K562 (cell line): ENCODE measurements at regions not wholly inside any gene's neighbourhood (a gene's known extent, or its start where the extent isn't known, plus 50 kb on each side); places are given as distances from the start of the nearest gene placed in this dataset.
A peak's percentile ranks its signal among the peaks of the same experiment; 100 is the strongest.

ENCODE experiments used
- ATAC-seq: fragments of 200-7000 bp; cut with Tn5 transposase; 3 replicates; pipeline ENCODE4 v1.9.1; 2020; ENCODE audit warnings: moderate library complexity
- BruUV-seq: library from RNA; stranded (reverse); fragments of 400-500 nt; replicated peaks from 2 replicates; lab custom pipeline; 2021; lab: Mats Ljungman, UMichigan
- CTCF ChIA-PET: fragments of 300-600 bp; formaldehyde crosslinking; extraction: SDS; loops from one replicate; lab custom pipeline; 2021; ENCODE audit warnings: low intra/inter-chr PET ratio; lab: Yijun Ruan, JAX
- POLR2A ChIA-PET: fragments of 300-600, 350-650 bp; sonication (Branson Sonifier 250); formaldehyde crosslinking; extraction: SDS; loops from one replicate; lab custom pipeline; 2021; ENCODE audit warnings: antibody characterized with exemption, inconsistent platforms; lab: Yijun Ruan, JAX
- DNase-seq, 4 experiments: peaks; one replicate each; pipeline versions ENCODE4 v3.0.0 to v3.0.0-alpha.2; 2011 to 2018; ENCODE audit warnings: low spot score in 3 of 4, mixed read lengths in 3 of 4; ENCODE audit errors: extremely low read depth in 1 of 4
- FAIRE-seq: peaks from 2 replicates; lab custom pipeline; 2011; peaks lifted over from hg19 to GRCh38; lab: Jason Lieb, UNC
- H2AFZ ChIP-seq: 2 replicates; pipeline ENCODE4 v1.6.0; 2011; ENCODE audit warnings: low read depth, low read length, control low read depth, inconsistent platforms
- H3K27ac ChIP-seq: fragments of 200-600 bp; 3 replicates; pipeline ENCODE4 v1.8.0; 2011; ENCODE audit warnings: low read depth, mild to moderate bottlenecking, control low read depth, inconsistent platforms, low read length, moderate library complexity, mixed read lengths; ENCODE audit errors: extremely low read depth
- H3K27me3 ChIP-seq, 2 experiments: fragments of 300-600 bp in 1 of 2; 2 replicates in 1 of 2; 3 replicates in 1 of 2; pipeline versions ENCODE4 v1.6.0 to v1.8.0; 2011; ENCODE audit warnings: inconsistent platforms in 2 of 2, low read length in 2 of 2, mild to moderate bottlenecking in 1 of 2, mixed read lengths in 1 of 2, moderate library complexity in 1 of 2; ENCODE audit not compliant: control insufficient read depth in 2 of 2, insufficient read depth in 2 of 2
- H3K36me3 ChIP-seq: fragments of 300-600 bp; 3 replicates; pipeline ENCODE4 v1.8.0; 2011; ENCODE audit warnings: mild to moderate bottlenecking, low read length, inconsistent platforms; ENCODE audit not compliant: control insufficient read depth, insufficient read depth
- H3K4me1 ChIP-seq, 2 experiments: fragments of 200-600 bp in 1 of 2; replicated peaks in 1 of 2; 2 replicates in 1 of 2; 3 replicates in 1 of 2; pipeline versions ENCODE4 v1.5.1 to v1.8.0; 2011; ENCODE audit warnings: inconsistent platforms in 2 of 2, low read length in 2 of 2, mild to moderate bottlenecking in 1 of 2, mixed read lengths in 1 of 2, moderate library complexity in 1 of 2; ENCODE audit not compliant: control insufficient read depth in 2 of 2, insufficient read depth in 2 of 2
- H3K4me2 ChIP-seq: 2 replicates; pipeline ENCODE4 v1.6.1; 2011; ENCODE audit warnings: low read length, control low read depth, inconsistent platforms, mixed read lengths; ENCODE audit not compliant: insufficient read depth
- H3K4me3 ChIP-seq: fragments of 200-600 bp; sonication (generic), shearing (Covaris generic); 2 replicates; pipeline ENCODE4 v1.5.1; 2016; ENCODE audit warnings: control low read depth, inconsistent platforms
- H3K79me2 ChIP-seq: fragments of 200-600 bp; 3 replicates; pipeline ENCODE4 v1.8.0; 2011; ENCODE audit warnings: low read length, inconsistent platforms; ENCODE audit not compliant: control insufficient read depth, insufficient read depth
- H3K9ac ChIP-seq, 2 experiments: 2 replicates each; pipeline versions ENCODE4 v1.6.0 to v1.6.1; 2011; ENCODE audit warnings: low read depth in 2 of 2, low read length in 2 of 2, control low read depth in 1 of 2, inconsistent platforms in 1 of 2, mild to moderate bottlenecking in 1 of 2, mixed read lengths in 1 of 2; ENCODE audit not compliant: insufficient read depth in 1 of 2
- H3K9me1 ChIP-seq: one replicate; pipeline ENCODE4 v1.6.0; 2011; ENCODE audit warnings: inconsistent platforms, mild to moderate bottlenecking, low read length, moderate library complexity; ENCODE audit not compliant: control insufficient read depth, insufficient read depth
- H3K9me3 ChIP-seq: replicated peaks from 2 replicates; pipeline ENCODE4 v1.5.1; 2011; ENCODE audit warnings: low read depth, low read length, inconsistent platforms; ENCODE audit not compliant: control insufficient read depth, insufficient read depth
- H4K20me1 ChIP-seq: replicated peaks from 2 replicates; pipeline ENCODE4 v1.6.1; 2011; ENCODE audit warnings: low read length, inconsistent platforms, mixed read lengths; ENCODE audit not compliant: control insufficient read depth, insufficient read depth
- CEBPG ChIP-seq, 3 experiments: fragments of 200-800 bp in 1 of 3; sonication (Bioruptor generic) in 1 of 3; sonication (generic) in 1 of 3; formaldehyde crosslinking in 1 of 3; IDR thresholded peaks in 2 of 3; conservative IDR thresholded peaks in 1 of 3; 2 replicates each; pipeline versions ENCODE4 v1.6.1 to v1.8.0; 2016 to 2022; ENCODE audit warnings: missing compliant biosample characterization in 2 of 3, missing genetic modification characterization in 2 of 3, mild to moderate bottlenecking in 1 of 3, missing genetic modification reagents in 1 of 3
- NFE2L1 ChIP-seq: fragments of 450-650 bp; IDR thresholded peaks from 2 replicates; pipeline ENCODE4 v1.6.1; 2016; ENCODE audit warnings: missing genetic modification characterization, low read depth, mild to moderate bottlenecking, missing compliant biosample characterization, moderate library complexity, borderline replicate concordance
- PURB ChIP-seq: sonication (generic); formaldehyde crosslinking; IDR thresholded peaks from 2 replicates; pipeline ENCODE4 v1.9.0; 2021; ENCODE audit warnings: low read depth, mild to moderate bottlenecking, missing genetic modification reagents
- THRA ChIP-seq: fragments of 450-650 bp; IDR thresholded peaks from 2 replicates; pipeline ENCODE4 v1.6.1; 2017; ENCODE audit warnings: mild to moderate bottlenecking, moderate library complexity
- ZNF586 ChIP-seq: fragments of 450-650 bp; formaldehyde crosslinking; conservative IDR thresholded peaks from 2 replicates; pipeline ENCODE4 v1.4.0; 2020; ENCODE audit warnings: mild to moderate bottlenecking, moderate library complexity
- ZNF75A ChIP-seq: fragments of 450-650 bp; formaldehyde crosslinking; IDR thresholded peaks from 2 replicates; pipeline ENCODE4 v1.4.0; 2020; ENCODE audit warnings: mild to moderate bottlenecking
- ZNF77 ChIP-seq: fragments of 250-450 bp; sonication (Bioruptor Pico); IDR thresholded peaks from 2 replicates; pipeline ENCODE4 v1.5.0; 2020
- WGBS: fragments of 100-300 bp; shearing (Covaris generic); methylation state at CpG from one replicate; pipeline ENCODE4 v1.1.6; 2016; ENCODE audit warnings: low coverage, mixed read lengths; ENCODE audit not compliant: insufficient coverage; ENCODE audit errors: missing lambda C conversion rate; 5-methylcytosine and 5-hydroxymethylcytosine counted together
- in situ Hi-C: fragments of 300-500 bp; cut with MboI; formaldehyde crosslinking; loops from 4 replicates; pipeline ENCODE4 v1.15.0; 2018; ENCODE audit warnings: inconsistent platforms, mixed read lengths
- intact Hi-C: fragments of 100-400 bp; cut with micrococcal nuclease; formaldehyde crosslinking; loops from 2 replicates; pipeline ENCODE4 v1.14.2; 2022

- intact Hi-C loops, result no loop called here
- H4K20me1 ChIP-seq, result no peaks in the 10 kb centered on the region
- no peaks in the 10 kb centered on the region for H3K79me2 ChIP-seq
- no peak for FAIRE-seq
- H3K4me2 ChIP-seq, result no peak overlapping the region
- in situ Hi-C loops, result no loop called here
- no peak for DNase-seq
- no peak overlapping the region for H3K9ac ChIP-seq
- ATAC-seq, result no peak
- no peaks in the 10 kb centered on the region for H3K36me3 ChIP-seq
- H3K9me1 ChIP-seq, result no peaks in the 10 kb centered on the region
- POLR2A ChIA-PET, result interaction anchor here (1.5 kb wide), 1 partner anchor 10 kb away, joined by 6 read pairs; no protein-coding TSS in a partner anchor
- H3K27me3 ChIP-seq, result peaks cover 0 to 6% of the 10 kb centered on the region in 2 experiments; a peak in 2 of 5 replicates
- WGBS, result 0% methylated on average over 6 of the region's 6 CpGs
- no peak overlapping the region for H3K27ac ChIP-seq
- no peaks in the 10 kb centered on the region for H3K4me1 ChIP-seq
- H2AFZ ChIP-seq, result no peak overlapping the region
- BruUV-seq, result no TSS peak
- CTCF ChIA-PET, result no interaction called here
- H3K9me3 ChIP-seq, result no peaks in the 10 kb centered on the region
- TF ChIP-seq NFE2L1 (tag), result no peak
- TF ChIP-seq CEBPG (CRISPR knock-in tag; IDR thresholded peaks at IDR 0.05), result no peak
- TF ChIP-seq CEBPG (tag; conservative IDR thresholded peaks at IDR 0.05 in 1 of 2, IDR thresholded peaks at IDR 0.05 in 1 of 2), result peak in 1 of 2 experiments; percentile 65; a peak in 2 of 4 replicates
- H3K4me3 ChIP-seq, result no peak overlapping the region
These were observed 305.0 kb downstream of the BUD13 start for GRCh38 chr11:116467823-116468222.

GRCh38 chr11:116466801-116467200 is 306.0 kb downstream of the BUD13 start:
- no TSS peak for BruUV-seq
- H3K4me1 ChIP-seq, result no peaks in the 10 kb centered on the region
- WGBS, result 0% methylated on average over 6 of the region's 6 CpGs
- FAIRE-seq (no peak), DNase-seq (no peak), ATAC-seq (no peak)
- H3K79me2 ChIP-seq, result no peaks in the 10 kb centered on the region
- H3K36me3 ChIP-seq, result no peaks in the 10 kb centered on the region
- intact Hi-C loops, result no loop called here
- TF ChIP-seq PURB (CRISPR knock-in tag), result no peak
- TF ChIP-seq ZNF75A (CRISPR knock-in tag), result no peak
- TF ChIP-seq ZNF77, result no peak
- TF ChIP-seq ZNF586 (CRISPR knock-in tag), result no peak
- TF ChIP-seq THRA, result no peak
- H3K9me3 ChIP-seq, result no peaks in the 10 kb centered on the region
- CTCF ChIA-PET, result no interaction called here
- H3K27me3 ChIP-seq, result peaks cover 0 to 12% of the 10 kb centered on the region in 2 experiments; a peak in 3 of 5 replicates
- no peaks in the 10 kb centered on the region for H4K20me1 ChIP-seq
- no peak overlapping the region for H3K4me2 ChIP-seq
- no peak overlapping the region for H3K27ac ChIP-seq
- in situ Hi-C loops, result no loop called here
- H3K9ac ChIP-seq, result no peak overlapping the region
- H2AFZ ChIP-seq, result no peak overlapping the region
- H3K9me1 ChIP-seq, result no peaks in the 10 kb centered on the region
- no peak overlapping the region for H3K4me3 ChIP-seq
- POLR2A ChIA-PET, result interaction anchor here (1.5 kb wide), 1 partner anchor 11 kb away, joined by 6 read pairs; no protein-coding TSS in a partner anchor
